HEK293T (cell line): ENCODE measurements at regions not wholly inside any gene's neighbourhood (a gene's known extent, or its start where the extent isn't known, plus 50 kb on each side); places are given as distances from the start of the nearest gene placed in this dataset.

Source experiments
- ARNT ChIP-seq: fragments of 450-650 bp; IDR thresholded peaks from 2 replicates; pipeline ENCODE4 v1.6.1; 2017; ENCODE audit warnings: mild to moderate bottlenecking
- BHLHE40 ChIP-seq: fragments of 450-650 bp; IDR thresholded peaks from 2 replicates; pipeline ENCODE4 v1.6.1; 2016; ENCODE audit warnings: mild to moderate bottlenecking, moderate library complexity, borderline replicate concordance
- CTBP1 ChIP-seq: fragments of 450-650 bp; IDR thresholded peaks from 2 replicates; pipeline ENCODE4 v1.6.1; 2016; ENCODE audit warnings: borderline replicate concordance
- ELF4 ChIP-seq: fragments of 450-650 bp; IDR thresholded peaks from 2 replicates; pipeline ENCODE4 v1.6.1; 2017; ENCODE audit warnings: antibody characterized with exemption
- FOXA1 ChIP-seq: fragments of 450-650 bp; IDR thresholded peaks from 2 replicates; pipeline ENCODE4 v1.6.1; 2016; ENCODE audit warnings: mild to moderate bottlenecking
- FOXK2 ChIP-seq: fragments of 450-650 bp; IDR thresholded peaks from 2 replicates; pipeline ENCODE4 v1.6.1; 2016; ENCODE audit warnings: mild to moderate bottlenecking
- HDGF ChIP-seq: fragments of 450-650 bp; IDR thresholded peaks from 2 replicates; pipeline ENCODE4 v1.6.1; 2017; ENCODE audit warnings: antibody characterized with exemption, borderline replicate concordance
- LEF1 ChIP-seq: fragments of 450-650 bp; IDR thresholded peaks from 2 replicates; pipeline ENCODE4 v1.6.1; 2017; ENCODE audit warnings: mild to moderate bottlenecking, borderline replicate concordance
- NFRKB ChIP-seq: fragments of 450-650 bp; IDR thresholded peaks from 2 replicates; pipeline ENCODE4 v1.6.1; 2016; ENCODE audit warnings: mild to moderate bottlenecking, moderate library complexity
- SP1 ChIP-seq: fragments of 450-650 bp; IDR thresholded peaks from 2 replicates; pipeline ENCODE4 v1.6.1; 2017
- SUZ12 ChIP-seq: fragments of 450-650 bp; IDR thresholded peaks from 2 replicates; pipeline ENCODE4 v1.6.1; 2016; ENCODE audit warnings: mild to moderate bottlenecking
- TARDBP ChIP-seq: fragments of 450-650 bp; IDR thresholded peaks from 2 replicates; pipeline ENCODE4 v1.6.1; 2016
- TF ChIP-seq, protein P1 (sequence below): fragments of 450-650 bp; IDR thresholded peaks from 2 replicates; pipeline ENCODE4 v1.6.1; 2016

DNA sequence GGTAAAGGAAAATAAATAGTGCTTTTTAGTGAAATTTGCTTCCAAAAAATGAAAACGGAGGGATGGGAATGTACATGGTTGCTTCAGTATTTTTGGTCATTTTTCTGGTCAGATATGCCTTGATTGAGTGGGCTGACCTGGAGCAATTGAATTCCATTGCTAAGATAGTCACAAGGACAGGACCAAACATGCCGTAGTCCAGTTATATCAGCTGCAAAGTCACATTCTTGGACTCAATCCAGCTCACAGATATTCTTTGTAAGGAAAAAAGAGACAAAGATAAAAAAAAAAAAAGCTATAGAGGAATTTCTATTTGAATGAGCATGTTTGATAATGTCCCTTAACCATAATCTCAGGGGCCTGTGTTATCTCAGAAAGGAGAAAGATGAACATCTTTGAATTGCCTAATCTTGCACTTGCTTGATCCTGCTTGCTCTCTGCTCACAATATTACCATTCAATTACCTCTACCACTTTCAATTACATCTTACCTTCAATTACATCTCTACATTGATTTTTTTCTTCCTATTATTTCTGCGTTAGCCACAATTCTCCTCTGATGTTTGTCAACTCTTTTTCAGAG, 75.4 kb upstream of the PACRGL start:
- no peak for TF ChIP-seq HDGF
- no peak for TF ChIP-seq SUZ12
- TF ChIP-seq TARDBP, result no peak
- TF ChIP-seq ARNT, result no peak
- no peak for TF ChIP-seq BHLHE40
- TF ChIP-seq, protein P1, sequence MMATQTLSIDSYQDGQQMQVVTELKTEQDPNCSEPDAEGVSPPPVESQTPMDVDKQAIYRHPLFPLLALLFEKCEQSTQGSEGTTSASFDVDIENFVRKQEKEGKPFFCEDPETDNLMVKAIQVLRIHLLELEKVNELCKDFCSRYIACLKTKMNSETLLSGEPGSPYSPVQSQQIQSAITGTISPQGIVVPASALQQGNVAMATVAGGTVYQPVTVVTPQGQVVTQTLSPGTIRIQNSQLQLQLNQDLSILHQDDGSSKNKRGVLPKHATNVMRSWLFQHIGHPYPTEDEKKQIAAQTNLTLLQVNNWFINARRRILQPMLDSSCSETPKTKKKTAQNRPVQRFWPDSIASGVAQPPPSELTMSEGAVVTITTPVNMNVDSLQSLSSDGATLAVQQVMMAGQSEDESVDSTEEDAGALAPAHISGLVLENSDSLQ, result no peak
- TF ChIP-seq NFRKB, result no peak
- no peak for TF ChIP-seq LEF1
- TF ChIP-seq SP1, result no peak
- TF ChIP-seq ELF4, result no peak
- TF ChIP-seq FOXK2, result no peak
- TF ChIP-seq CTBP1, result no peak
- TF ChIP-seq FOXA1, result no peak
